HG03066 (cell line): ENCODE measurements at regions not wholly inside any gene's neighbourhood (a gene's known extent, or its start where the extent isn't known, plus 50 kb on each side); places are given as distances from the start of the nearest gene placed in this dataset.

Experiments
- ATAC-seq: cut with Tn5 transposase; IDR thresholded peaks from one replicate; pipeline ENCODE4 v1.9.1; 2021; ENCODE audit warnings: low read depth; ENCODE audit not compliant: unreplicated experiment

DNA sequence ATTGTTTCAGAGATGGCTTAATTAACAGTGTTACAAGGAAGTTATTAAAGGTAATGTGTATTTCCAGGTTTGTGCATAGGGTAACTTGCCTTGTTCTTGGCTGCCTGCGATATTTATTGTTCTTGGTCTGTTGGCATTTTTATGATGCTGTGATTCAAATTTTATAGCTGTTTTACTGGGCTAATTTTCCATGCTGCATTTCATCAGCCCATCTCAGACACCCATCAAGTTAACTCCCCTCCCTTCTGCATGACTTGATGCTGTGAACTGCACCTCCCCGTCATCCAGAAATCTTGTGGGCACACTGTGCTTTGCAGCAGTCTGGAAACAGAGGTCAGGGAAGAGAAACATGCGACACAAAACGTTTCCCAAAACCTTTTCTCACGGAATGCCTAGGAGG is 1049.2 kb downstream of the AACS start:
- no peak for ATAC-seq

- no peak for ATAC-seq
Observed at GRCh38 chr12:126117502-126117901, 1052.3 kb downstream of the AACS start.

DNA sequence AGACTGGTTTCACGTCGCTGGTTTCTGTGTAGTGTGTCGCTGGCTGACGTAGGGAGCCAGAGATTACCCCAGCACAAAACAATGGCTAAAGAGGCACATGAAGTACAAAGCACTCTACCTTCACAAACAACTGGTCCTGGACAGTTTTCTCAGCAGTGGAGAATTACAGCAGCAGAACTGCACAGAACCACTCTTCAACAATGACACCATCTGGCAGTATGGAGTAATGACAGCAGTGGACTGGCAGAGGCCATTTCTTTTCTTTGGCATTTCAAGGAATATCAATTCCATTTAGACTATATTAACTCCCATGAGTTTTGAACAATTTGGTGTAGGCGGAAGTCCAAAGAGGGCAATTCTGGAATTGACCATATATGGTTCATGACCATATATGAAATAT is 1074.1 kb downstream of the AACS start:
- no peak for ATAC-seq

DNA sequence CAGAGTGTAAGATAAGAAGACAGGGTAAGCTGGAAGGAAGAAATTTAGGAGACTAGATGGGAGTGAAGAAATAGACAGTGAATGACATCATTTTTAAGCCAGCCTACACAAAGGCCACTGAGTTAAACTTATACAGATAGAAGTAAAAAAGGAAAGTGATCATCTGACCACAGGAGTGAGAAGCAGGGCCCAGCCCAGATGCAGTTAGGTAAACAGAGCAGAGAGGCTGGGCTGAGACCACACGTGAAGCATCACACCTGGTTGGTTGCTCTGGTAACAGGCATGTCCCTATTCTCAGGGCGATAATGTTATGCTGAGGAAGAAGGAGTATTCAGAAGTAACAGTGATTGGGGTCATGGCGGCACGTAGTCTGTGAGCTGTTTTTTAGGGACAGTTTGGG is 1079.4 kb downstream of the AACS start:
- no peak for ATAC-seq

DNA sequence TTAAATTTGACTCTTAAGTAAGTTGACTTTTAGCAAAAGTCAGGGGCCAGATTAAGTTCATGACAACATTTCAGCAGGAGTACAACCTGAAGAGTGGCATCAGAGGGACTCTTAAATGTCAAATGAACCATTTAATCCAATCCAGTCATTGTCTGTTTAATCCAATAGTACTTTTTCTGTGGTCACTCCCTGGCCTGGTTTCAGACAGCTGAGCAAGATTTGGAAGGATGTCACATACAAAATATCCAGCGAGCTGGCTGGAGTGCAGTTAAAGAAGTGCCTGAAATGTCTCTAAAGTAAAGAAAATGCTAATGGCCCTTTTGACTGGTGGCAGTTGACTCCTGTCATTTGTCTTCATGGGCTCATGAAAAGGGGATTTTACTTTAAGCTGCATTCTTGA is 1082.1 kb downstream of the AACS start:
- ATAC-seq: no peak

GRCh38 chr12:126156806-126157574 is 1091.8 kb downstream of the AACS start:
- no peak for ATAC-seq

- ATAC-seq: no peak
Observed at GRCh38 chr12:126157575-126157966, 1092.3 kb downstream of the AACS start.

- no peak for ATAC-seq
Observed at GRCh38 chr12:126159139-126159538, 1093.9 kb downstream of the AACS start.

- ATAC-seq: no peak
Observed at GRCh38 chr12:126160912-126161311, 1095.7 kb downstream of the AACS start.

- no peak for ATAC-seq
Observed at GRCh38 chr12:126163984-126164383, 1098.7 kb downstream of the AACS start.

- no peak for ATAC-seq
Observed at GRCh38 chr12:126171937-126172559, 1106.8 kb downstream of the AACS start.

DNA sequence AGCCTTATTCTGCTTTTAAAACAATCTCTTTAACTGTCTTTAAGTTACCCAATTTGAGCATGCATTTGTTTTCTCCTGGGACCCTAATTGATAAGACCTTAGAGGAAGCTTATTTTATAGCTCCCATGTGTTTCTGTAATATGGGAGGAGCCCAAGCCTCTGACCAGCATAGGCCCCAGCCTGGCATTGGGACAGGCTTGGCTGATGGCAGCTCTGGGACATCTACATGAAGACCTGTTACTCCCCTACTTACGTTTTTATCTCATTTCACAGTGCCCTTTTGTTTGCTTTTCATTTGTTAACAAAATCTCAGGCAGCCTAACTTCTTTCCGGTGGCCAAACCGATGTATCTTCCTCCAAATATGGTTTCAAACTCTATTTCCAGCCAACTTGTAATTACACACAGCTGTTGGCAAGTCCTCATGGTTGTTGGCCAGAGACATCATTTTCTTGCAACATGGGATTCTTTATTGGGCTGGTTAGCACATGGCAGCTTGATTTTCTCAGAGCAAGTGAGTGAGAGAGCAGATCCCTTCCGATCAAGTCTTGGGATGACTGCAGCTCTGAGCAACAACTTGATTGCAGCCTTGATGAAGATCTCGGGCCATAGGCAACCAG is 1117.5 kb downstream of the AACS start:
- ATAC-seq: no peak

DNA sequence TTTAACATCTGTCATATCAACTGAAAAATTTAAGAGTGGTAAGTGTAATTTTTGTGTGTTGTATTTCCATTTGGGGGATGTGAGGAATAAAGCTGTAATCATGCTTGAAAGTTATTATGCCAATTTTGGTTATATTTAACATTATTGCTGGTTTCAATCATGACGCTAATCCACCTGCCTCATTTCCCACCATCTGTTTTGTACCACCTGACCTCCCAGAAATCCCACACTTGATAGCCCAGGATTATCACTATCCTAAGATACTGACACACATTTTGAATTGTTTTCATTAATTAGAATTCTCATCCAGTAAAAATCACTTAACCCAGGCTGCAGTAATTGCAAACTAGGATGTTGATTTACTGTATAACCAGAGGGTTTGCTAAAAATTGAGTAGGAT is 1119.8 kb downstream of the AACS start:
- ATAC-seq: no peak

GRCh38 chr12:126189856-126190255 is 1124.6 kb downstream of the AACS start:
- ATAC-seq: no peak

DNA sequence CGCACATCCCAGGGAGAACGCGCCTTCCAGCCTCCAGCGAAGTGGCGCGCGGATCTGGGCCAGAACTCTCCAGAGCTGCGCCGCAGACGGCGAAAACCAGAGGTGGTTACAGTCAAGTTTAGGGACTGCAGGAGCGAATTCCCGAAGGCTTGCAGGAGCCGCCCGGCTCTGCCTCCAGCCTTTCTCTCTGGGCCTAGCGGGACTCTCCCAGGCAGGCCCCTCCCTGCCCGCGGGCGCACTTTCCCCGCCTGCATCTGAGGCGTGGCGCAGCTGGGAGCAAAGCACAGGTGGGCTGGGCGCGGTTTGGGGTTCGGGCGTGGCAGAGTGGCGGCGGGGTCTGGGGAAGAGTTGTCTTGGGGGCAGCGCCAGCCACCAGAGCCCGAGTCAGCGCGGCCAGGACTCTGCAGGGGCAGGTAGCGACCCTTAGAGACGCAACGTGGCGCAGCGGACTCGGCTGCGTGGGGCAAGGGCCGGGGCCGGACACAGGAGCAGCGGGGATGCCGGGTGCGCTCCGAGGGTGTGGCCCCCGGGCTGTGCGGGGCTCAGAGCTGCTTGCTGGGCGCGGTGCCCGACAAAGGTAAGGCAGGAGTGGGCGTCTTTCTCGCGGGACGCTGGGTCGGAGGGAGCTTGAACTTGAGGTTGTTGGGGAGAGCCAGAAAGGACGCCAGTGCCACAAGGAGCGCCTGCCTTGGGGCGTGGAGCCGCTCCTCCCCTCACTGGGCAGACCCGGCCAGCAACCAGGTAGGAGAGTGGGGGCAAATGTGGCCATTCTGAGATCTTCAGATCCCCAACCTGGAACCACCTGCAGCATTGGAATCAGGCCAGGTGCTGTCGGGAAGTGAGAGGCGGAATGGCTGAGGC is 1126.0 kb downstream of the AACS start:
- no peak for ATAC-seq

GRCh38 chr12:126191949-126192348 is 1126.7 kb downstream of the AACS start:
- no peak for ATAC-seq

DNA sequence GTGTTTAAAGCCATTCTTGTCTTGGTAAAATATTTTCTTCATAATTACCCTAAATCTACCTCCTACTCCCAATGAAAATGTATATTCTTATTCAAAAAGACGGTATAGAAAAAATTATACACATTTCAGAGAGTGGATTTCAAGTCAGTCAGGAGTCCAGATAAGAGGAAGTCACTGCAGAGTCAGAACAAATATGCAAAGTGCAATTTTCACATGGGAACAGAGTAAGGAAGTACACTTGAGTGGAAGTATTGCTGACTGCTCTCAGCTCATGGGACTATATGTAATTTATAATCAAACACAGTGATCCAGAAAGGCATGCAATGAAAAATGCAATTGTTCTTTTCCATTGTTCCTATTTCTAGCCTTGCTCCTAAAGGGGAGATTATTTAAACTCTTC is 1128.0 kb downstream of the AACS start:
- ATAC-seq: no peak

DNA sequence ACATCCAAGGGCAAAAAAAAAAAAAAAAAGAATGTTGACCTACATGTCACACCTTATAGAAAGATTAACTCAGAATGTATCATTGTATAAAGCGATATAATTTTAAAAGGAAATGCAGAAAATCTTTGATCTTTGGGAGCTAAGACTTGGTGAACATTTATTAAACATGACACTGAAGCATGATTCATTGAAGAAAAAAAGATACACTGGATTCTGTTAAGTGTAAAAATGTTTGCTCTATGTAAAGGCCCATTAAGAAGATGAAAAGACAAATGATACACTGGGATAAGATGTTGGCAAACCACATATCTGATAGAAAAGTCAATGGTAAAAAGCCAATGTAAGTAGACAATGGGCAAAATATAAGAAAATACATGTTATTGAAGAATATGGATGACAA is 1131.0 kb downstream of the AACS start:
- ATAC-seq: no peak

GRCh38 chr12:126198516-126198915 is 1133.3 kb downstream of the AACS start:
- ATAC-seq: no peak

DNA sequence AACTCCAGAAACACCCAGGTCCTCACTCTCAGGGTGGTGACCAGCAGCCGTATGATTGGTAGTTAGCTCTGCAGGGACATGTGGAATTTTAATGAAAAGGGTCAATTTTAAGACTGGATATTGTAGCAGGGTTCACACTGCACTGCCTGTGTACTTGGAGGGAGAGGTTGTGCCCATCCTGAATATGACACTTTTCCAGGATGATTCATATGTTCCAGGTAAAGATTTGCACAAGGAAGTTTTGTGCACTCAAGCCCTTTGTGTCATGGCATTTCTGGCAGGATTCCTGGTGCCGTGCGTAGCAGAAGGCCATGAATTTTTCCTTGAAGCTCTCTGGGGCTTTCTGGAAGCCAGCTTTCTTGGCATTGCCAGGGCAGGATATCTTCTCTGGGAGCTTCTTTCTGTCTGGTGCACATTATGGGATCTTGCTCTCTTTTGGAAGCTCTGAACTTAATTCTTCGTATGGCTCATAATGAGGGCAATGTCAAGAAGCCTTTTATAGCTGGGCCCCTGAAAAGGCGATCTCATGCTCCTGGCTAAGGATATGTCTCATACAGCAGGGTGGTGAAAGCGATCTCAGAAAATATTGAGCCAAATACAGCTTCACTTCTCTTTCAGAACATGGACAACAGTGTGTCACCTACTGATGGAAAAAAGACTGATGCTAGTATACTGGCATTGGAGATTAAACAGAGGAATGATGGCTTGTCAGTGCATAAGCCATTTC is 1133.9 kb downstream of the AACS start:
- no peak for ATAC-seq
